ENCODE measurements at regions not wholly inside any gene's neighbourhood (a gene's known extent, or its start where the extent isn't known, plus 50 kb on each side); places are given as distances from the start of the nearest gene placed in this dataset.

DNA sequence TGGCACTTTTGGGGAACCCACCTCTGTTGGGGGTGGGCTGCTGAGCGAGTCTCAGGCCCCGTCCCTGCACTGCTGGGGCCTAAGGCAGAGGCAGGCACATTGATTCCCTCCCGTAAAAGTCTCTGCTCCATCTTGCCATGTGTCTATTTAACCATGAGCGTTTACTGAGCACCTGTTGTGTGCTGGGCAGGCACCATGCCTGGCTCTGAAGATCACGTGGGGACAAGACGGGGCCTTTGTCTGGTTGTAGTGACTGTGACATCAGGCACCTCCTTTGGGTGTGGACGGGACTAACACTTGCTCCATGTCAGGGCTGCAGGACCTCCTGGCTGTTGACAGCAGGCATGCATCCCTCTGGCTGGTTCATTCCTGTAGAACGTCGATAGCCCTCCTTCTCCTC is 204.7 kb upstream of the CIBAR2 start:
- Histone ChIP-seq H3K27me3 (ENCODE audit: control insufficient read depth, insufficient read depth, low read length) (no peaks in the 10 kb centered on the region), H3K9me1 (ENCODE audit: insufficient read depth, low read length) (no peaks in the 10 kb centered on the region), H4K91ac (ENCODE audit: insufficient read depth, low read depth, low read length) (no peak overlapping the region), H3K14ac (replicated peaks; ENCODE audit: low read depth, low read length) (no peak overlapping the region), H3K18ac (ENCODE audit: low read depth, low read length) (no peak overlapping the region), H3K27ac (ENCODE audit: insufficient read depth, low read length) (no peak overlapping the region), H3K4me2 (ENCODE audit: low read depth, low read length) (no peak overlapping the region), H2BK20ac (ENCODE audit: low read depth, low read length) (no peak overlapping the region), H2BK120ac (ENCODE audit: low read depth, low read length) (no peak overlapping the region), H4K5ac (ENCODE audit: low read depth, low read length) (no peak overlapping the region), H3K79me1 (ENCODE audit: low read depth in 1 of 2, low read length in 2 of 2) (peaks cover 24 to 81% of the 10 kb centered on the region in 2 experiments), H3K56ac (ENCODE audit: extremely low read depth, insufficient read depth, low read length) (no peak overlapping the region), H3K36me3 (ENCODE audit: control insufficient read depth, insufficient read depth, low read length) (no peaks in the 10 kb centered on the region), H2BK5ac (ENCODE audit: low read depth, low read length, poor library complexity, severe bottlenecking) (no peak overlapping the region), H4K20me1 (ENCODE audit: insufficient read depth, low read length) (peaks cover 96% of the 10 kb centered on the region), H3K4me1 (ENCODE audit: control insufficient read depth, insufficient read depth, low read length) (peaks cover 26% of the 10 kb centered on the region), H2BK15ac (ENCODE audit: low read depth, low read length) (no peak overlapping the region), H2AFZ (replicated peaks; ENCODE audit: low read length, poor library complexity) (no peak overlapping the region), H3K23ac (ENCODE audit: low read depth, low read length) (no peak overlapping the region), H3K9ac (ENCODE audit: low read depth, low read length) (no peak overlapping the region), H3K4me3 (ENCODE audit: insufficient read depth, low read depth, low read length) (no peak overlapping the region), H4K8ac (ENCODE audit: low read depth in 2 of 2, low read length in 2 of 2) (no peak overlapping the region), H2AK5ac (ENCODE audit: low read depth, low read length) (no peak overlapping the region), H3K9me3 (ENCODE audit: control insufficient read depth, insufficient read depth, low read length) (no peaks in the 10 kb centered on the region), H3K4ac (ENCODE audit: low read depth, low read length) (no peak overlapping the region), H2AK9ac (replicated peaks; ENCODE audit: low read depth, low read length, poor library complexity) (no peak overlapping the region)
- BruUV-seq (replicated peaks) = no TSS peak
- ChIA-PET CTCF (no interaction called here), POLR2A (ENCODE audit: unreplicated experiment) (no interaction called here)
- no peak for ATAC-seq (ENCODE audit: low read depth)
- WGBS, 2 experiments (ENCODE audit: extremely low coverage in 2 of 2, insufficient read length in 1 of 2) = 96% methylated on average over 4 of the region's 9 CpGs; no CpG with 5 or more reads in 1 of the 2 experiments
- in situ Hi-C loops (cut with MboI; ENCODE audit: low sequenced_read_pairs) (no loop called here), intact Hi-C loops (cut with micrococcal nuclease) (no loop called here), dilution Hi-C loops (cut with HindIII; ENCODE audit: low sequenced_read_pairs, unreplicated experiment) (no loop called here)
- DNase-seq = no peak
- TF ChIP-seq SMC3 (IDR thresholded peaks at IDR 0.05; ENCODE audit: low read depth, low read length) (no peak), RCOR1 (IDR thresholded peaks at IDR 0.05; ENCODE audit: insufficient replicate concordance, low read length) (no peak), RFX5 (IDR thresholded peaks at IDR 0.05; ENCODE audit: low read depth, low read length) (no peak)
- TF ChIP-seq, protein P1, sequence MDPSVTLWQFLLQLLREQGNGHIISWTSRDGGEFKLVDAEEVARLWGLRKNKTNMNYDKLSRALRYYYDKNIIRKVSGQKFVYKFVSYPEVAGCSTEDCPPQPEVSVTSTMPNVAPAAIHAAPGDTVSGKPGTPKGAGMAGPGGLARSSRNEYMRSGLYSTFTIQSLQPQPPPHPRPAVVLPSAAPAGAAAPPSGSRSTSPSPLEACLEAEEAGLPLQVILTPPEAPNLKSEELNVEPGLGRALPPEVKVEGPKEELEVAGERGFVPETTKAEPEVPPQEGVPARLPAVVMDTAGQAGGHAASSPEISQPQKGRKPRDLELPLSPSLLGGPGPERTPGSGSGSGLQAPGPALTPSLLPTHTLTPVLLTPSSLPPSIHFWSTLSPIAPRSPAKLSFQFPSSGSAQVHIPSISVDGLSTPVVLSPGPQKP (IDR thresholded peaks at IDR 0.05; ENCODE audit: borderline replicate concordance, low read depth, low read length) = no peak

Data from IMR-90 (cell line).